ENCODE measurements at regions not wholly inside any gene's neighbourhood (a gene's known extent, or its start where the extent isn't known, plus 50 kb on each side); places are given as distances from the start of the nearest gene placed in this dataset.

GRCh38 chr5:85305766-85306165, 921.1 kb upstream of the EDIL3 start:
- TF ChIP-seq, protein P1, sequence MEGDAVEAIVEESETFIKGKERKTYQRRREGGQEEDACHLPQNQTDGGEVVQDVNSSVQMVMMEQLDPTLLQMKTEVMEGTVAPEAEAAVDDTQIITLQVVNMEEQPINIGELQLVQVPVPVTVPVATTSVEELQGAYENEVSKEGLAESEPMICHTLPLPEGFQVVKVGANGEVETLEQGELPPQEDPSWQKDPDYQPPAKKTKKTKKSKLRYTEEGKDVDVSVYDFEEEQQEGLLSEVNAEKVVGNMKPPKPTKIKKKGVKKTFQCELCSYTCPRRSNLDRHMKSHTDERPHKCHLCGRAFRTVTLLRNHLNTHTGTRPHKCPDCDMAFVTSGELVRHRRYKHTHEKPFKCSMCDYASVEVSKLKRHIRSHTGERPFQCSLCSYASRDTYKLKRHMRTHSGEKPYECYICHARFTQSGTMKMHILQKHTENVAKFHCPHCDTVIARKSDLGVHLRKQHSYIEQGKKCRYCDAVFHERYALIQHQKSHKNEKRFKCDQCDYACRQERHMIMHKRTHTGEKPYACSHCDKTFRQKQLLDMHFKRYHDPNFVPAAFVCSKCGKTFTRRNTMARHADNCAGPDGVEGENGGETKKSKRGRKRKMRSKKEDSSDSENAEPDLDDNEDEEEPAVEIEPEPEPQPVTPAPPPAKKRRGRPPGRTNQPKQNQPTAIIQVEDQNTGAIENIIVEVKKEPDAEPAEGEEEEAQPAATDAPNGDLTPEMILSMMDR (IDR thresholded peaks at IDR 0.05), result no peak
- TF ChIP-seq POLR2AphosphoS5 (IDR thresholded peaks at IDR 0.05) (no peak), EP300 (IDR thresholded peaks at IDR 0.05; ENCODE audit: low read depth) (no peak)

Measured in transverse colon (tissue), 4 donors.